Astrocyte (in vitro differentiated cells and primary cell): ENCODE measurements at regions not wholly inside any gene's neighbourhood (a gene's known extent, or its start where the extent isn't known, plus 50 kb on each side); places are given as distances from the start of the nearest gene placed in this dataset.

ENCODE experiments used
- DNase-seq: peaks from one replicate; pipeline ENCODE4 v3.0.0-alpha.2; 2010; ENCODE audit warnings: low read depth
- FAIRE-seq: peaks from 2 replicates; lab custom pipeline; 2011; peaks lifted over from hg19 to GRCh38; lab: Jason Lieb, UNC
- H2AFZ ChIP-seq: 2 replicates; pipeline ENCODE4 v1.6.0; 2012; ENCODE audit warnings: low read depth, low read length, inconsistent platforms
- H3K27ac ChIP-seq: 2 replicates; pipeline ENCODE4 v1.5.1; 2011; ENCODE audit warnings: low read depth, low read length, inconsistent platforms
- H3K27me3 ChIP-seq: 2 replicates; pipeline ENCODE4 v1.6.0; 2011; ENCODE audit warnings: low read length, inconsistent platforms; ENCODE audit not compliant: insufficient read depth
- H3K36me3 ChIP-seq: 2 replicates; pipeline ENCODE4 v1.5.1; 2011; ENCODE audit warnings: low read length, inconsistent platforms; ENCODE audit not compliant: insufficient read depth
- H3K4me1 ChIP-seq: 2 replicates; pipeline ENCODE4 v1.5.1; 2011; ENCODE audit warnings: low read length, inconsistent platforms; ENCODE audit not compliant: insufficient read depth
- H3K4me2 ChIP-seq: 2 replicates; pipeline ENCODE4 v1.6.0; 2012; ENCODE audit warnings: low read length, inconsistent platforms
- H3K4me3 ChIP-seq: 2 replicates; pipeline ENCODE4 v1.5.1; 2011; ENCODE audit warnings: low read depth, mild to moderate bottlenecking, low read length, inconsistent platforms; ENCODE audit not compliant: insufficient read depth
- H3K79me2 ChIP-seq: 2 replicates; pipeline ENCODE4 v1.6.0; 2012; ENCODE audit warnings: mild to moderate bottlenecking, low read length, inconsistent platforms; ENCODE audit not compliant: insufficient read depth
- H3K9ac ChIP-seq: 2 replicates; pipeline ENCODE4 v1.6.0; 2012; ENCODE audit warnings: mild to moderate bottlenecking, low read length, inconsistent platforms
- H3K9me3 ChIP-seq: 2 replicates; pipeline ENCODE4 v1.5.1; 2012; ENCODE audit warnings: low read depth, mild to moderate bottlenecking, low read length, inconsistent platforms; ENCODE audit not compliant: insufficient read depth
- H4K20me1 ChIP-seq: 2 replicates; pipeline ENCODE4 v1.6.0; 2012; ENCODE audit warnings: low read length, inconsistent platforms; ENCODE audit not compliant: insufficient read depth
- H3K27ac Mint-ChIP-seq: one replicate; pipeline ENCODE4 v1.8.0; 2021; ENCODE audit warnings: mild to moderate bottlenecking, mixed read lengths; ENCODE audit not compliant: unreplicated experiment
- H3K27me3 Mint-ChIP-seq: one replicate; pipeline ENCODE4 v1.8.0; 2021; ENCODE audit warnings: low read depth, mixed read lengths; ENCODE audit not compliant: unreplicated experiment
- H3K36me3 Mint-ChIP-seq: one replicate; pipeline ENCODE4 v1.8.0; 2021; ENCODE audit warnings: low read depth, mixed read lengths; ENCODE audit not compliant: unreplicated experiment
- H3K4me1 Mint-ChIP-seq: one replicate; pipeline ENCODE4 v1.8.0; 2021; ENCODE audit warnings: low read depth, mixed read lengths; ENCODE audit not compliant: unreplicated experiment
- H3K4me3 Mint-ChIP-seq: one replicate; pipeline ENCODE4 v1.8.0; 2021; ENCODE audit warnings: mild to moderate bottlenecking, moderate library complexity, mixed read lengths; ENCODE audit not compliant: unreplicated experiment
- H3K9me3 Mint-ChIP-seq: one replicate; pipeline ENCODE4 v1.8.0; 2021; ENCODE audit warnings: mild to moderate bottlenecking, mixed read lengths; ENCODE audit not compliant: unreplicated experiment
- CTCF ChIP-seq: IDR thresholded peaks from 2 replicates; pipeline ENCODE4 v1.5.1; 2011; ENCODE audit warnings: low read depth, mild to moderate bottlenecking, inconsistent platforms, low read length, moderate library complexity; ENCODE audit not compliant: insufficient read depth
- EZH2 ChIP-seq: IDR thresholded peaks from 2 replicates; pipeline ENCODE4 v1.6.1; 2012; ENCODE audit warnings: mild to moderate bottlenecking, low read length, inconsistent platforms; ENCODE audit not compliant: insufficient read depth

- Histone ChIP-seq H3K36me3 (no peaks in the 10 kb centered on the region), H3K27me3 (no peaks in the 10 kb centered on the region), H3K27ac (no peak overlapping the region), H3K4me3 (no peak overlapping the region), H3K4me1 (no peaks in the 10 kb centered on the region), H3K79me2 (no peaks in the 10 kb centered on the region), H3K4me2 (no peak overlapping the region), H3K9me3 (no peaks in the 10 kb centered on the region), H2AFZ (no peak overlapping the region), H4K20me1 (no peaks in the 10 kb centered on the region), H3K9ac (no peak overlapping the region)
- H3K27me3 Mint-ChIP-seq, result peaks cover 10% of the 10 kb centered on the region
- FAIRE-seq (no peak), DNase-seq (no peak)
- no peaks in the 10 kb centered on the region for H3K36me3 Mint-ChIP-seq
- peaks cover 5% of the 10 kb centered on the region for H3K4me1 Mint-ChIP-seq
- TF ChIP-seq CTCF, result no peak
- no peak for TF ChIP-seq EZH2
- no peak overlapping the region for H3K4me3 Mint-ChIP-seq
- no peaks in the 10 kb centered on the region for H3K9me3 Mint-ChIP-seq
- H3K27ac Mint-ChIP-seq, result no peak overlapping the region
Observed at GRCh38 chr11:112771851-112772250, 189.4 kb upstream of the NCAM1 start.

- no peaks in the 10 kb centered on the region for H3K4me1 ChIP-seq
- H3K4me3 ChIP-seq, result no peak overlapping the region
- no peak overlapping the region for H3K4me2 ChIP-seq
- Mint-ChIP-seq H3K27ac (peak overlapping the region; percentile 6), H3K4me1 (peaks cover 5% of the 10 kb centered on the region), H3K4me3 (no peak overlapping the region), H3K9me3 (no peaks in the 10 kb centered on the region), H3K27me3 (peaks cover 10% of the 10 kb centered on the region), H3K36me3 (no peaks in the 10 kb centered on the region)
- H3K27ac ChIP-seq, result no peak overlapping the region
- H2AFZ ChIP-seq, result no peak overlapping the region
- no peaks in the 10 kb centered on the region for H3K9me3 ChIP-seq
- H4K20me1 ChIP-seq, result no peaks in the 10 kb centered on the region
- no peaks in the 10 kb centered on the region for H3K27me3 ChIP-seq
- TF ChIP-seq CTCF, result no peak
- TF ChIP-seq EZH2, result no peak
- H3K79me2 ChIP-seq, result no peaks in the 10 kb centered on the region
- FAIRE-seq (no peak), DNase-seq (no peak)
- H3K36me3 ChIP-seq, result no peaks in the 10 kb centered on the region
- no peak overlapping the region for H3K9ac ChIP-seq
Observed at GRCh38 chr11:112773264-112773663, 188.0 kb upstream of the NCAM1 start.

GRCh38 chr11:112776834-112777233, 184.4 kb upstream of the NCAM1 start:
- Mint-ChIP-seq H3K27ac (no peak overlapping the region), H3K36me3 (no peaks in the 10 kb centered on the region), H3K4me1 (peaks cover 2% of the 10 kb centered on the region), H3K9me3 (no peaks in the 10 kb centered on the region), H3K4me3 (no peak overlapping the region), H3K27me3 (peaks cover 10% of the 10 kb centered on the region)
- H3K4me2 ChIP-seq, result no peak overlapping the region
- no peak overlapping the region for H3K9ac ChIP-seq
- no peak overlapping the region for H3K27ac ChIP-seq
- H3K9me3 ChIP-seq, result no peaks in the 10 kb centered on the region
- FAIRE-seq, result no peak
- H3K4me1 ChIP-seq, result peaks cover 16% of the 10 kb centered on the region
- no peaks in the 10 kb centered on the region for H3K27me3 ChIP-seq
- no peak for DNase-seq
- no peaks in the 10 kb centered on the region for H3K36me3 ChIP-seq
- no peak overlapping the region for H3K4me3 ChIP-seq
- no peaks in the 10 kb centered on the region for H3K79me2 ChIP-seq
- H4K20me1 ChIP-seq, result no peaks in the 10 kb centered on the region
- TF ChIP-seq CTCF (no peak), EZH2 (no peak)
- H2AFZ ChIP-seq, result no peak overlapping the region
